ENCODE measurements at regions not wholly inside any gene's neighbourhood (a gene's known extent, or its start where the extent isn't known, plus 50 kb on each side); places are given as distances from the start of the nearest gene placed in this dataset.

- no peak for TF ChIP-seq CTCF (IDR thresholded peaks at IDR 0.05; ENCODE audit: low read depth, low read length)
- H3K4me3 ChIP-seq (ENCODE audit: low read depth, low read length) = no peak overlapping the region
Observed at GRCh38 chr10:78629773-78630172, 439.0 kb upstream of the ZMIZ1 start.

DNA sequence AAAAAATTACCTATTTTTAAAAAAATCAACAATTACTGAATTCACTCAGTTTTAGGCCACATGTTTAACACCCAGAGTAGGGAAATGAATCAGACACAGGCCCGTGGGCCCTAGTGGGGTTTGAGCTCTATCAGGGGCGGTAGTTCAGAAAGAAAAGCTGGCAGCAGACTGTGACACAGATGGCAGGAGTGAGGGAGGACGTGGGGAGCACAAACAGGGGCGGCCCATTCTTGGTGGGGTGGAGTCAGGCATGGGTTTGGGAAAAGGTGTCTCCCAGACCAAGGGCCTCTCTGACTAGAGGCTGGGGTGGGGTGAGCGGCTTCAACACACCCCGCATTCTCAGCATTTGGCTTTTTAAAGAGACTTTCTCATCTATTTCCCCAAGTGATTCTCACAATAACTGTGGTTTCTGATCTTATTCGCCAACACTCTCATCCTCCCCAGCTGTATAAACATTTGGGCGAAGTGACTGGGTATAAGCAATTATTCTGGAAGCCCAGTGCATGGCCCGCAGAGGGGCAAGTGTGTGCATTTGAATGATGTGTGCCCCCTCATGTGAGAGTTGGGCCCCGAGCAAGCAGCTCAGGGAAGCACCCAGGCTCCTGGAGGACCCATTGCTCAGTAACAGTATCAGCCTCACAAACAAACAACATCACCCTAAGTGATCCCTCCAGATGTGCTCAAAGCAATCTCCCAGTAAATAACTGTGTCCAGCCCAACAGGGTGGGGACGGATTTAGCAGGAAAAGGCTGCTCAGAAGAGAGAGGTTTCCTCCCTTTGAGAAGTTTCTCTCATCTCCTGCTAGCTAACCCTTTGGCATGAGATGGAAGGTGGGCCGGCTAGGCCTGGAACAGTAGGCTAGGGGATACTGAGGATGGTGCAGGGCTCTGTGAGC is 437.6 kb upstream of the ZMIZ1 start:
- TF ChIP-seq CTCF (IDR thresholded peaks at IDR 0.05; ENCODE audit: low read depth, low read length) = no peak
- no peak overlapping the region for H3K4me3 ChIP-seq (ENCODE audit: low read depth, low read length)

DNA sequence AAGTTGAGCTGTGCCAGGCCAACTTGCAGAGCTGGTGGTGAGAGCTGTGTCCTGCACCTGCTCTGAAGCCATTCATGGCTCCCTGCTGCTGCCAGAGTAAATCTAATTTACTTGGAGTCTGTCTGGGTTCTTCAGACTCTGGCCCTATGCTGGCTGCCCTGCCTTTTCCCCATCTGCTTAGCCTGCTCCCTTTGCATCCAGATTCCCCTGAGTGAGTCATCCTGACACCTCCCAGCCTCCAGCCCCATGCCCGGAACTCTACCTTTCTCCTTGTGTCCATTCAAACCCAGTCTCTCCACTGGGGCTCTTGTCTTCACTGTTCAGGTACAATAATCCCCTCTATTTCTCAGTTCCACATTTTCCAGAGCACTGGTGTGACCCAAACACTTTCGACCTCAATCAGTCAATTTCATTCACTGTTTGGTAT is 434.4 kb upstream of the ZMIZ1 start:
- no peak for TF ChIP-seq CTCF (IDR thresholded peaks at IDR 0.05; ENCODE audit: low read depth, low read length)
- H3K4me3 ChIP-seq (ENCODE audit: low read depth, low read length) = no peak overlapping the region

GRCh38 chr10:78634835-78635234 is 433.9 kb upstream of the ZMIZ1 start:
- no peak for TF ChIP-seq CTCF (IDR thresholded peaks at IDR 0.05; ENCODE audit: low read depth, low read length)
- no peak overlapping the region for H3K4me3 ChIP-seq (ENCODE audit: low read depth, low read length)

- TF ChIP-seq CTCF (IDR thresholded peaks at IDR 0.05; ENCODE audit: low read depth, low read length) = no peak
- H3K4me3 ChIP-seq (ENCODE audit: low read depth, low read length) = no peak overlapping the region
Observed at GRCh38 chr10:78639629-78640028, 429.1 kb upstream of the ZMIZ1 start.

DNA sequence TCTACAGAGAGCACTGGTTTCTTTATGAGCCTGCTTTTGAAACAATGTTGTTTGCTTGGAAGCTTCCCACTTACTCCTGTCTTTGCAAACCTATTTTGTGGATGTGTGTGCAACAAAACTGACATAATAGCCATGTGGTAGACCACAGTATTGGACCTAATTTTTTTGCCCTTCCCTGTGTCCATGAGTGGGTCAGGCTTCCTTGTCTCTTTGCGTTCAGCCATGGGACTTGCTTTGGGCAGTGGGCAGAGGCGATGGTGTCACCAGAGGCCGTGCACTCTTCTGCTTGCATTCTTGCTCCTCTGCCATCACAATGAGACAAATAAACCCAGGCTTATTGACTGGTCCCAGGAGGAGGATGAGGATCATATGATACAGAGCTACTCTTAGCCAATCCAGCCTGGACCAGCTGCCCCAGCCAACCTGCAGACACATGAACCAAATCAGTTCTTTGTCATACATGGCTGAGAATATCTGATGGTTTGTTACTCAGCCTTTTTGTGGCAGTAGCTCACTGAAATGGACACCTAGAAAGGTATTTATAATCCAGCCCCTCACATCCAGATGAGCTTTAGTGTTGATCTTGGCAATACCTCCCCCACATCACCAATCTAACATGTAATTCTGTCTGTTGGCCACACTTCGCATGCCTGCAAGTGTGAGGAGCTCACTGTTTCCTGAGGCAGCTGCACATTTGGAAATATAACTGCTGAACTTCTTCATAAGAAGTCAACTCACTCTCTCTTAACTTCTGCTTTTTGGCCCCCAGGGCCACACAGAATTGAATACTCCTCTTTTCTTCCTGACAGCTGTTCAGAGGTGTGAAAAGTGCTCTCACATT is 427.8 kb upstream of the ZMIZ1 start:
- H3K4me3 ChIP-seq (ENCODE audit: low read depth, low read length) = no peak overlapping the region
- TF ChIP-seq CTCF (IDR thresholded peaks at IDR 0.05; ENCODE audit: low read depth, low read length) = no peak

GRCh38 chr10:78641693-78642092 is 427.1 kb upstream of the ZMIZ1 start:
- no peak overlapping the region for H3K4me3 ChIP-seq (ENCODE audit: low read depth, low read length)
- TF ChIP-seq CTCF (IDR thresholded peaks at IDR 0.05; ENCODE audit: low read depth, low read length) = no peak
